ENCODE measurements at regions not wholly inside any gene's neighbourhood (a gene's known extent, or its start where the extent isn't known, plus 50 kb on each side); places are given as distances from the start of the nearest gene placed in this dataset.

- Histone ChIP-seq H3K36me3 (ENCODE audit: control insufficient read depth in 2 of 2, insufficient read depth in 2 of 2, low read length in 1 of 2) (no peaks in the 10 kb centered on the region), H3K27me3 (ENCODE audit: control insufficient read depth in 1 of 2, insufficient read depth in 2 of 2, low read length in 2 of 2) (no peaks in the 10 kb centered on the region)
- WGBS, 2 donors, result 79 to 92% methylated on average over 2 of the region's 2 CpGs
Measured at GRCh38 chr3:74328435-74328834, 286.0 kb downstream of the CNTN3 start.

DNA sequence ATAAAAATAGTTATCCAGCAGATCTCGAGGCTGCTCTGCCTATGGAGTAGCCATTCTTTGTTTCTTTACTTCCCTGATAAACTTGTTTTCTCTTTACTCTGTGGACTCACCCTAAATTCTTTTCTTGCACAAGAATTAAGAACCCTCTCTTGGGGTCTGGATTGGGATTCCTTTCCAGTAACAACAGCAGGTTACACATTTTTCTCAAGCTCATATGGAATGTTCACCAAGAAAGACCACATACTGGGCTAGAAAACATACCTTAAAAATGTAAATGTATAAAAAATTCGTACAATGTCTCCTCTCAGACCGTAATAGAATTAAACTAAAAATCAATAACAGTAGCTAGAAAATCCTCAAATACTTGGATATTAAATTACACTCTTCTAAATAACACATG is 299.2 kb downstream of the CNTN3 start:
- H3K27ac ChIP-seq (ENCODE audit: low read depth in 2 of 2, low read length in 1 of 2), result no peak overlapping the region
- H3K36me3 ChIP-seq (ENCODE audit: control insufficient read depth in 2 of 2, insufficient read depth in 2 of 2, low read length in 1 of 2), result no peaks in the 10 kb centered on the region
- no peaks in the 10 kb centered on the region for H3K4me1 ChIP-seq (ENCODE audit: control insufficient read depth in 2 of 2, insufficient read depth in 2 of 2, low read length in 1 of 2)
- no peak overlapping the region for H3K4me3 ChIP-seq (ENCODE audit: low read depth in 1 of 2, low read length in 2 of 2)
- 68 to 73% methylated on average over 3 of the region's 3 CpGs for WGBS, 2 donors
- H3K27me3 ChIP-seq (ENCODE audit: control insufficient read depth in 1 of 2, insufficient read depth in 2 of 2, low read length in 2 of 2), result no peaks in the 10 kb centered on the region
- no peaks in the 10 kb centered on the region for H3K9me3 ChIP-seq (ENCODE audit: control insufficient read depth in 2 of 2, insufficient read depth in 1 of 2, low read depth in 1 of 2, low read length in 1 of 2)

More at GRCh38 chr3:74328435-74328834, 286.0 kb downstream of the CNTN3 start:
- Histone ChIP-seq H3K27ac (ENCODE audit: low read depth in 2 of 2, low read length in 1 of 2) (no peak overlapping the region), H3K9me3 (ENCODE audit: control insufficient read depth in 2 of 2, insufficient read depth in 1 of 2, low read depth in 1 of 2, low read length in 1 of 2) (no peaks in the 10 kb centered on the region), H3K4me1 (ENCODE audit: control insufficient read depth in 2 of 2, insufficient read depth in 2 of 2, low read length in 1 of 2) (no peaks in the 10 kb centered on the region), H3K4me3 (ENCODE audit: low read depth in 1 of 2, low read length in 2 of 2) (no peak overlapping the region)

GRCh38 chr3:74314696-74315095 is 299.8 kb downstream of the CNTN3 start:
- Histone ChIP-seq H3K4me1 (ENCODE audit: control insufficient read depth in 2 of 2, insufficient read depth in 2 of 2, low read length in 1 of 2) (no peaks in the 10 kb centered on the region), H3K27me3 (ENCODE audit: control insufficient read depth in 1 of 2, insufficient read depth in 2 of 2, low read length in 2 of 2) (no peaks in the 10 kb centered on the region), H3K4me3 (ENCODE audit: low read depth in 1 of 2, low read length in 2 of 2) (no peak overlapping the region), H3K9me3 (ENCODE audit: control insufficient read depth in 2 of 2, insufficient read depth in 1 of 2, low read depth in 1 of 2, low read length in 1 of 2) (no peaks in the 10 kb centered on the region), H3K36me3 (ENCODE audit: control insufficient read depth in 2 of 2, insufficient read depth in 2 of 2, low read length in 1 of 2) (no peaks in the 10 kb centered on the region), H3K27ac (ENCODE audit: low read depth in 2 of 2, low read length in 1 of 2) (no peak overlapping the region)
- WGBS, 2 donors, result 72 to 79% methylated on average over 2 of the region's 2 CpGs

DNA sequence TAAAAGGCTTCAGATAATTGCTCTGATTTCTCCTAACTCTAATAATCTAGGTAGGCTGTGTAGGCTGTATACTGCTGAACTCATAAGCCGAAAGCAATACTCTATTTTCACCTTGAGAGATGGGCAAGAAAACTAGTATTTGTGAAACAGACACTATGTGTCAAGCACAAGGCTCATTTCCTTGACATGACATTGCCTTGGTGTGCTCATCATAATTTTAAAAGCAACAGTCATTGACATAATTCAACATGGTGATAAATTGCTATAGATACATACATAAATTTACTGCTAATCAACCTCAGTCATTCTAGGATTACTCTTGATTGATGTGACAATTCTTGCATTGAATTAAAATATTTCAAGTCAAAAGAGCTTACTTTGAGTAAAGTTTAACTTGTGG is 304.7 kb downstream of the CNTN3 start:
- Histone ChIP-seq H3K27me3 (ENCODE audit: control insufficient read depth in 1 of 2, insufficient read depth in 2 of 2, low read length in 2 of 2) (no peaks in the 10 kb centered on the region), H3K36me3 (ENCODE audit: control insufficient read depth in 2 of 2, insufficient read depth in 2 of 2, low read length in 1 of 2) (no peaks in the 10 kb centered on the region), H3K9me3 (ENCODE audit: control insufficient read depth in 2 of 2, insufficient read depth in 1 of 2, low read depth in 1 of 2, low read length in 1 of 2) (no peaks in the 10 kb centered on the region), H3K27ac (ENCODE audit: low read depth in 2 of 2, low read length in 1 of 2) (no peak overlapping the region), H3K4me1 (ENCODE audit: control insufficient read depth in 2 of 2, insufficient read depth in 2 of 2, low read length in 1 of 2) (no peaks in the 10 kb centered on the region), H3K4me3 (ENCODE audit: low read depth in 1 of 2, low read length in 2 of 2) (no peak overlapping the region)
- 74 to 81% methylated on average over 1 of the region's 1 CpG for WGBS, 2 donors

- H3K27me3 ChIP-seq (ENCODE audit: control insufficient read depth in 1 of 2, insufficient read depth in 2 of 2, low read length in 2 of 2), result no peaks in the 10 kb centered on the region
- H3K4me1 ChIP-seq (ENCODE audit: control insufficient read depth in 2 of 2, insufficient read depth in 2 of 2, low read length in 1 of 2), result no peaks in the 10 kb centered on the region
- H3K27ac ChIP-seq (ENCODE audit: low read depth in 2 of 2, low read length in 1 of 2), result no peak overlapping the region
- WGBS, 2 donors, result 85 to 92% methylated on average over 1 of the region's 1 CpG
- no peak overlapping the region for H3K4me3 ChIP-seq (ENCODE audit: low read depth in 1 of 2, low read length in 2 of 2)
- no peaks in the 10 kb centered on the region for H3K36me3 ChIP-seq (ENCODE audit: control insufficient read depth in 2 of 2, insufficient read depth in 2 of 2, low read length in 1 of 2)
- H3K9me3 ChIP-seq (ENCODE audit: control insufficient read depth in 2 of 2, insufficient read depth in 1 of 2, low read depth in 1 of 2, low read length in 1 of 2), result no peaks in the 10 kb centered on the region
Measured at GRCh38 chr3:74304424-74304823, 310.0 kb downstream of the CNTN3 start.

DNA sequence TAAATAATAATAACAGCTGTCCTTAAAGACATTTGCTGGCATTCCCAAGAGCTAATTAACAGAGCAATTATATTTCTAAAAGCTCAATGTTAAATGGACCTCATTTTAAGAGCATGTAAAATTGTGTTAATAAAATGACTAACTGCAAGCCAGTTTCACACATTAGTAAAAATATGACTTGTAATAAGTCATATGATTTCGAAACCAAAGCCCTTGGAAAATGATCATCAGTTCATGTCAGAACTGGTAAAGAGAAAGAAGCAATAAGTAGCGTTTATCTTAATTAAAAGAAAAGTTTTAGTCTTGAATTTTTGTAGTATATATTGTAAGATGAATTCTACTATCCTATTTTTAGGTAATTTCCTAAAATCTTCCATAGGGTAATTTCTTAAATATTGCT is 310.7 kb downstream of the CNTN3 start:
- Histone ChIP-seq H3K36me3 (ENCODE audit: control insufficient read depth in 2 of 2, insufficient read depth in 2 of 2, low read length in 1 of 2) (no peaks in the 10 kb centered on the region), H3K9me3 (ENCODE audit: control insufficient read depth in 2 of 2, insufficient read depth in 1 of 2, low read depth in 1 of 2, low read length in 1 of 2) (no peaks in the 10 kb centered on the region), H3K4me3 (ENCODE audit: low read depth in 1 of 2, low read length in 2 of 2) (no peak overlapping the region), H3K4me1 (ENCODE audit: control insufficient read depth in 2 of 2, insufficient read depth in 2 of 2, low read length in 1 of 2) (no peaks in the 10 kb centered on the region), H3K27ac (ENCODE audit: low read depth in 2 of 2, low read length in 1 of 2) (no peak overlapping the region), H3K27me3 (ENCODE audit: control insufficient read depth in 1 of 2, insufficient read depth in 2 of 2, low read length in 2 of 2) (no peaks in the 10 kb centered on the region)
- 63 to 69% methylated on average over 2 of the region's 2 CpGs for WGBS, 2 donors

GRCh38 chr3:74302969-74303368 is 311.5 kb downstream of the CNTN3 start:
- Histone ChIP-seq H3K9me3 (ENCODE audit: control insufficient read depth in 2 of 2, insufficient read depth in 1 of 2, low read depth in 1 of 2, low read length in 1 of 2) (no peaks in the 10 kb centered on the region), H3K27me3 (ENCODE audit: control insufficient read depth in 1 of 2, insufficient read depth in 2 of 2, low read length in 2 of 2) (no peaks in the 10 kb centered on the region), H3K4me1 (ENCODE audit: control insufficient read depth in 2 of 2, insufficient read depth in 2 of 2, low read length in 1 of 2) (no peaks in the 10 kb centered on the region), H3K36me3 (ENCODE audit: control insufficient read depth in 2 of 2, insufficient read depth in 2 of 2, low read length in 1 of 2) (no peaks in the 10 kb centered on the region), H3K27ac (ENCODE audit: low read depth in 2 of 2, low read length in 1 of 2) (no peak overlapping the region), H3K4me3 (ENCODE audit: low read depth in 1 of 2, low read length in 2 of 2) (no peak overlapping the region)
- WGBS, 2 donors, result 54 to 61% methylated on average over 1 of the region's 1 CpG

GRCh38 chr3:74302281-74302680 is 312.2 kb downstream of the CNTN3 start:
- Histone ChIP-seq H3K4me3 (ENCODE audit: low read depth in 1 of 2, low read length in 2 of 2) (no peak overlapping the region), H3K27me3 (ENCODE audit: control insufficient read depth in 1 of 2, insufficient read depth in 2 of 2, low read length in 2 of 2) (no peaks in the 10 kb centered on the region), H3K36me3 (ENCODE audit: control insufficient read depth in 2 of 2, insufficient read depth in 2 of 2, low read length in 1 of 2) (no peaks in the 10 kb centered on the region), H3K9me3 (ENCODE audit: control insufficient read depth in 2 of 2, insufficient read depth in 1 of 2, low read depth in 1 of 2, low read length in 1 of 2) (no peaks in the 10 kb centered on the region), H3K4me1 (ENCODE audit: control insufficient read depth in 2 of 2, insufficient read depth in 2 of 2, low read length in 1 of 2) (no peaks in the 10 kb centered on the region), H3K27ac (ENCODE audit: low read depth in 2 of 2, low read length in 1 of 2) (no peak overlapping the region)
- WGBS, 2 donors, result 66 to 69% methylated on average over 1 of the region's 1 CpG

DNA sequence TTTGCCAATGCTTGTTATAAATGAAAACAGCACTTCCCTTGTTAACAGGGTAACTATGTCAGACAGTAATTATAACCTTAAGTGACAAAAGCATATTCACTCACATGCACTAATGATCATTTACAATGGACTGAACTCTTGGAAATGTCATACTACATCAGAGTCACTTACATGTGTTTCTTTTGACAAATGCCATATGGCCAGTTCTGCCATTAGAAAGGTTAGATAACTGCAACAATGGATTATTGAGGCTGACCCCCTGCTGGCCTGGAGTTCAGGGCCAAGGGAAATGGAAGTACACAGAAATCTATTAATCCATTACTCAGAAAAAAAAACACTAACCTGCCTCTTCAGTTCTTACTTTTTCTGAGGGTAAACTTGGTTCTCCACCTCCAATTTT is 313.4 kb downstream of the CNTN3 start:
- Histone ChIP-seq H3K27ac (ENCODE audit: low read depth in 2 of 2, low read length in 1 of 2) (no peak overlapping the region), H3K36me3 (ENCODE audit: control insufficient read depth in 2 of 2, insufficient read depth in 2 of 2, low read length in 1 of 2) (no peaks in the 10 kb centered on the region), H3K27me3 (ENCODE audit: control insufficient read depth in 1 of 2, insufficient read depth in 2 of 2, low read length in 2 of 2) (no peaks in the 10 kb centered on the region), H3K4me1 (ENCODE audit: control insufficient read depth in 2 of 2, insufficient read depth in 2 of 2, low read length in 1 of 2) (no peaks in the 10 kb centered on the region), H3K4me3 (ENCODE audit: low read depth in 1 of 2, low read length in 2 of 2) (no peak overlapping the region), H3K9me3 (ENCODE audit: control insufficient read depth in 2 of 2, insufficient read depth in 1 of 2, low read depth in 1 of 2, low read length in 1 of 2) (no peaks in the 10 kb centered on the region)

DNA sequence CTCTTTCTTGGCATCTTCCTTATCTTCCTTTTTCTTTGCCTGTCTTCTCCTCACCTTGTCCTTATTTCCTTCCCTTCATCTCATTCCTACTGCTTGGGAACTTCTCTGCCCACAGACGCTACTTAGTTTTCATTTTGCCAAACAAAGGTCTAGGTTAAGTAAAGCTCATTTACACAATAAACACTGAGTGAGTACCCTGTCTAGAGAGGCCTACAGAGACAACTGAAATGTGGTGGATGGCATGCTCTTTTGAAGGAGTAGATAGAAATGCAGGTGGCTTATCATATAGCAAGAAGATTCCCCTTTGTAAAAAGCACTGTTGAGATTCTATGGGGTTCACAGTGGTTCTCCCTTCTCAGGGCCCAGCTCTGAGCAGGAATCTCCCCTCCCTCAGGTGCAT is 319.0 kb downstream of the CNTN3 start:
- Histone ChIP-seq H3K9me3 (ENCODE audit: control insufficient read depth in 2 of 2, insufficient read depth in 1 of 2, low read depth in 1 of 2, low read length in 1 of 2) (peaks cover 2 to 3% of the 10 kb centered on the region in 2 donors), H3K27ac (ENCODE audit: low read depth in 2 of 2, low read length in 1 of 2) (no peak overlapping the region), H3K27me3 (ENCODE audit: control insufficient read depth in 1 of 2, insufficient read depth in 2 of 2, low read length in 2 of 2) (no peaks in the 10 kb centered on the region), H3K4me1 (ENCODE audit: control insufficient read depth in 2 of 2, insufficient read depth in 2 of 2, low read length in 1 of 2) (no peaks in the 10 kb centered on the region), H3K4me3 (ENCODE audit: low read depth in 1 of 2, low read length in 2 of 2) (no peak overlapping the region), H3K36me3 (ENCODE audit: control insufficient read depth in 2 of 2, insufficient read depth in 2 of 2, low read length in 1 of 2) (no peaks in the 10 kb centered on the region)
- WGBS, 2 donors, result 80 to 86% methylated on average over 1 of the region's 1 CpG
